HG03442 (cell line): ENCODE measurements at regions not wholly inside any gene's neighbourhood (a gene's known extent, or its start where the extent isn't known, plus 50 kb on each side); places are given as distances from the start of the nearest gene placed in this dataset.

Experiments used
- ATAC-seq: cut with Tn5 transposase; IDR thresholded peaks from one replicate; pipeline ENCODE4 v1.9.1; 2021; ENCODE audit warnings: mild to moderate bottlenecking, moderate library complexity; ENCODE audit not compliant: unreplicated experiment

DNA sequence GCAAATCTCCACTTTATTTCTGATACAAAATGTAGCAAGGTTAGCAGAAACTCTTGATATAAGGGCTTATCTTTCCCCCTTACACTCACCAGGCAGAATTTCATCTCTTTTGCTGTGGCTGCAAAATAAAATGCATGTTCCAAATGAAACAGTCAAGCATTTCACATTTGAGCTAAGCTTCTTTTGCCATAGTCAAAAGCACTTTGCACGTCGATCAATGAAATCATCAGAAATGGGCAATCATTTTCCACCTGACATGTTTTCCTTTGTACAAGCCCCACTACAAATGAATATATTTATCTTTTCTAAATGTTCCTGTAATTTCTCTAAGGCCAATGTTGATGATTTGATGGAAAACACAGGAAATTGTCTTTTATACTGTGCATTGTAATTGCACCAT lies 178.4 kb downstream of the ANKRD50 start:
- no peak for ATAC-seq

GRCh38 chr4:124535003-124535402 lies 177.5 kb downstream of the ANKRD50 start:
- ATAC-seq: no peak

- no peak for ATAC-seq
Observed at GRCh38 chr4:124536946-124537345, 175.6 kb downstream of the ANKRD50 start.

DNA sequence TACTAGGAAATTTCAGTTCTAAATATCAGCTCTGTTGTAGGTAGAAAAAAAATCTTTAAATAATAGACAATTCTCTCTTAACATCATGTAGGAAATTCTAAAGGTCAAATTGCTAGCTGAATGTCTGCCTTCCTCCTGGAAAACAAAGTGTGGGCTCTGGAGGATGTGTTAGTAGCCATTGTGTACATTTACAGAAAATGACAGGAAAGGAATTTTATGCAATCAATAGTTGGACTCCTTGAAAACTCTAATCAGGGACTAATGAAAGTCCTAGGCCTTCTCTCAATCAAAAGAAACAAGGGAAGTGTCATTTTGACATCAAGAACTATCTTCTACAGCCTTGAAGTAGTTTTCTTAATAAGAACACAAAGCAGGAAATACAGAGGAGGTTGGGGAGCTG lies 174.6 kb downstream of the ANKRD50 start:
- no peak for ATAC-seq

DNA sequence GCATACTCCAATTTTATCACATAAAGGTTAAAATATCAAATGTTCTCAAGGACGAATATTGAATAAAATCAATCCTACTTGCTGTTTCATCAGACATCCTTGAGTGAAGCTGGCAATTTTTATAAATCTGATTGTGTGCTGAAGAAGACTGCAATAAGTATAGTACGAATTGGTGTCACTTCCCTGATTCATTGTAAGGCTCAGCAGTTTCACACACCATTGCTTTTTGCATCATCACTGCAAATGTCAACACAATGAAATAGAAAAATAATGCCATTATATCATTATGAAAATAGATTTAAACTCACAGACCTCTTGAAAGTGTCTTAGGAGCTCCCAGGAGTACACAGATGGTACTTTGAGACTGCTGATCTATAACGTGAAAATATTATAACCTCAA lies 172.5 kb downstream of the ANKRD50 start:
- ATAC-seq: no peak

DNA sequence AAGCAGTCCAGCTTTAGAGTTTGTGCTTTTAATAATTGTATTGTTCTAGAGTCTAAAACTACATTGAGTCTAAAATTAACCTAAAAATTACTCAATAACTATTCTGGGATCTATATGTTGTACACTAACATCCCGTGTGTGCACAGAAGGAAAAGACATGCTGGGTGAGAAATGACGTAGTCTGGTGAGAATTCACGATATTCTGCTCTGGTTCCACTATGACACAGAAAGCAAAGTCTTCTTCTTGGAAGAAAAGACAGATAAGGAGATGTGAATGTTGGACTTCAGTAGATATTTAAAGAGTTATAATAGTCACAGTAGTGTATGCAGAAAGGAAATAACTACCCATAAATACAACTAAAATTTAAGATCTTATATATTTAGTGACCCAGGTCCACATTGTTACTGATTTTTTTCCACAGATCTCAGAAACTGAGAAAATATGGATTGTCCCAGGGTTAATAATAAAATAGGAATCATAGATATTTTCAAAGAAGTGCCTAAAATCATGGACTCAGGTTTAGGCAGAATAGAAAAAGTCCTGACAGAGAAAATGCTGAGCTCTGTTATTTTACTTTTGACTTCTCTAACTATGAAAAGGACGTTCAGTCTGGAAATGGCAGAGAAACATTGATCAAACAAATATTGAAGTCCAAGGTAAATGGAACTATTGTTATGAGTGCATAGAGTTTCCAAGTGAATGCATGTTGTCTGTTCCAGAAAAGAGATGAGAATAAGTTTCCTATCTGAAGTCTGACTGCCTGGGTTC lies 170.7 kb downstream of the ANKRD50 start:
- no peak for ATAC-seq

- ATAC-seq: no peak
Observed at GRCh38 chr4:124555959-124556358, 156.6 kb downstream of the ANKRD50 start.

DNA sequence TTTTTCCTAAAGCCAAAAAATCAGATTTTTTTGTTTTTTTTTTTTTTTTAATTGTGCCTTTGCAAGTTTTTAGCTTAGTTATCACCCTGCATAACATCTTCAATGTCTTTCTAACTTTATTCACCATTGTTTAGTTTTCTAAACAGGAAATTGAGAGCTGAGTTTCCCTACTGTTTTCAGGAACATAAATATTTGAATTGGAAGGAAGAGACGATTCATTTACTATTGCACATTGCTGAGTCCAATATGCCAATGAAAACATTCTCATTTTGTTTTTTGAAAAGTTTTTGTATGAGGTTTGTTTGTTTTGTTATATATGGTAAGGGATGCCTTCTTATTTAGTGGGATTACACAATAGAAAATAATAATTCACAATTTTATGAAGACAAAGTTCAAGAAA lies 148.4 kb downstream of the ANKRD50 start:
- no peak for ATAC-seq

DNA sequence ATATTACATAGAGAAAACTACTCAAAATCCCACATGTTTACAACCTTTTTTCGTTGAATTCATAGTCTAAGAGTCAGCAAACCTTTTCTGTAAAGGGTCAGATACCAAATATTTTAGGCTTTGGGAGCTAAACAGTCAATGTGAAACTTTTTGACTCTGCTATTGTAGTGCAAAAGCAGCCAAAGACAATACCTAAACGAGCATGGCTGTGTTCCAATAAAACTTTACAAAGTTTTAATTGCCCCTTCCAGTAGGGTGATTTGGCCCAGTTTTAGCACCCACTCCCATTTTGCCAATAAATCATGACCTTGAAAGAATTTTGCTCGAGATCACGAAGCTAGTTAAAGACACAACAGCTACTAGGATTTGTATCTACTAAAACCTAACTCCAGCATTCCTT lies 147.2 kb downstream of the ANKRD50 start:
- ATAC-seq: no peak

DNA sequence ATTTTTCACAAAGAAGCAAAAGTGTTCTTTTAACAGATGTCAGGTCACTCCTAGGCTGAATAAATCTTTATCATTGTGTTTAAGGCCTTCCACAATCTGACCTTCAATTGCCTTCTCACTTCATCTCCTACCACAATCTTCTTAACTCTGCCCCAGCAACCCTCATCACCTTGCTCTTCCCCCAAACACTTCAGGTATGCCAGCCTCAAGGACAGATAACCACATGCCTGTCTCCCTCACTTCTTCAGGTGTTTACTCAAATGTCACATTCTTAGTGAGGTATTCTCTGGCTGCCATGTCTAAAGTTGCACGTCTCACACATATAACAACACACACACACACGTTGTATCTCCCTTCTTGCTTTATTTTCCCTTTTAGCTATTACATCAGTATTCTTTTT lies 146.5 kb downstream of the ANKRD50 start:
- no peak for ATAC-seq

DNA sequence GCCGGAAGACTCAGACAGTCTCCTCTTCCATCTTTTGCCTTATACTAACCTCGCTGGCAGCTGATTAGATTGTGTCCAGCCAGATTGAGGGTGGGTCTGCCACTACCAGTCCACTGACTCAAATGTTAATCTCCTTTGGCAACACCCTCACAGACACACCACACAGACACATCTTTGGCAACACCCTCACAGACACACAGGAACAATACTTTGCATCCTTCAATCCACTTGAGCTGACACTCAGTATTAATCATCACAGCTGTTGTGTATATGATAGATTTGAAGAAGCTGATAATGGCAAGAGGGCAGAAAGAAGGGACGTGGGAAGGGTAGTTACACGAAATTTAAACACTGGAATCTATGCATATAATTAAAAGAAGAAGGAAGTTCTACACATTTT lies 139.5 kb downstream of the ANKRD50 start:
- no peak for ATAC-seq

DNA sequence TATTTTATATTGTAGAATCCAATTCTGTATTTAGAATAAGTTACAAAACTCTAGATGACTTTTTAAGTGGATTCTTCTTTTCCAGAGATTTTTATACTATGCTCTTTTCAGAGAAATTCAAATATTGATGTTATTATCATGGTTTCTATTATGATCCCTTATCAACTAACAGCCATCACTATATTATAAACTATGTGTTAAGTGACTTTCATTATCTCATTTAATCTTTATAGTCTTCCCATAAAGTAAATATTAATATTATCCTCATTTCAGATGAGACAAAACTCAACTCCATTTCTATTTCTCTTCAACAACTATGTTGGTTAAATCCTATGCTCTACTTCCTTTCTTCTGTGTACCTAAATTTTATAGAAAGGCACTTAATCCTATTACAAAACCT lies 132.6 kb downstream of the ANKRD50 start:
- no peak for ATAC-seq

DNA sequence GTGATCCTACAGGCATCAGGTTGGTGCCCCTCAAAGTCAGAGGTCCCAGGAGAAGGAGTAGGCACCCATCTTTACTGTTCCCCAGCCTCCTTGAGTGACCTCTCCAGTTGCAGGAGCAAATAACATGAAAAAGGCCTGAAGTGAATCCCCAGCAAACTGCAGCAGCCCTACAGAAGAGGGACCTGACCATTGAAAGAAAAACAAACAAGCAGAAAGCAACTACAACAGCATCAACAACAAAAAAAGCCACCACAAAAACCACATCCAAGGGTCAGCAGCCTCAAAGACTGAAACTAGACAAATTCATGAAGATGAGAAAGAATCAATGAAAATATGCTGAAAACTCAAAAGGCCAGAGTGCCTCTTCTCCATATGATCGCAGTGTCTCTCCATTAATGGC lies 128.7 kb downstream of the ANKRD50 start:
- no peak for ATAC-seq

GRCh38 chr4:124589786-124590185 lies 122.7 kb downstream of the ANKRD50 start:
- ATAC-seq: no peak

- no peak for ATAC-seq
Observed at GRCh38 chr4:124590480-124590879, 122.1 kb downstream of the ANKRD50 start.

- ATAC-seq: no peak
Observed at GRCh38 chr4:124591637-124592036, 120.9 kb downstream of the ANKRD50 start.

DNA sequence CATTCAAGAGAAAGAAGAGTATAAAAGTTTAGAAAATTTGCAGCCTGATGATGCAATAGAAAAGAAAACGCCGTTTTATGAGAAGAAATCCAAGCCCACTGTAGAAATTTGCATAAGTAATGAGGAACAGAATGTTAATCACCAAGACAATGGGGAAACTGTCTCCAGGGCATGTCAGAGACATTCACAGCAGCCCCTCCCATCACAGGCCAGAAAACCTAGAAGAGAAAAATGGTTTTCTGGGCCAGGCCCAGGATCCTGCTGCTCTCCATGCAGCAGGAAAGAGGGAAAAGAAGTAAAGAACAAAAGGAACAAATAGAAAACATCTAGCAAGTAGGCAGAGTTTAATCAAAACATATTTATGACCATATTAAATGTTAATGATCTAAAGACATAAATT lies 119.0 kb downstream of the ANKRD50 start:
- ATAC-seq: no peak

- no peak for ATAC-seq
Observed at GRCh38 chr4:124594945-124595344, 117.6 kb downstream of the ANKRD50 start.

DNA sequence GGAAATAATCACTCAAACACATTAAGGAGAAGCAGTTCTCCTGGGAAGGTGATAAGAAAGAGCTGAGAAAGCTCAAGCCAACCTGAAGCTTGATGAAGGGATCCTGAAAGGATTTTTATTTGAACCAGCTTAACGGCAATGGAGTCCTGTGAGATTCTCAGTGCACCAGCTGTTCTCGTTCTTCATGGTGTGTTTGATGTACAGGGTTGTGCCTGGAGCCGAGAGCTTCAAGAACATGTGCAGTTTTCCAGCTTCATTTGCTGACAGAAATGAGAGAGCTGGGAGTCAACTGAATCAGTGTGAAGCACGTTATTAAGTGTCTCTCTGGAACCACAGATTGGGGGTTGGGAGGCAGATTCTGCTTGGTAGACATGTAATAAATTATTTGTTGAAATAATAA lies 115.7 kb downstream of the ANKRD50 start:
- ATAC-seq: no peak

GRCh38 chr4:124610211-124610610 lies 102.3 kb downstream of the ANKRD50 start:
- no peak for ATAC-seq
